PC-3 (cell line): ENCODE measurements at regions not wholly inside any gene's neighbourhood (a gene's known extent, or its start where the extent isn't known, plus 50 kb on each side); places are given as distances from the start of the nearest gene placed in this dataset.

ENCODE experiments used
- CTCF ChIP-seq: fragments of 300-600 bp; sonication (generic); conservative IDR thresholded peaks from 2 replicates; pipeline ENCODE4 v1.5.1; 2017; ENCODE audit warnings: antibody characterized with exemption, low read depth, mild to moderate bottlenecking, low read length
- EZH2phosphoT487 ChIP-seq: fragments of 300-600 bp; sonication (generic); IDR thresholded peaks from 2 replicates; pipeline ENCODE4 v1.6.1; 2018; ENCODE audit warnings: mild to moderate bottlenecking, antibody characterized with exemption, low read length, borderline replicate concordance

- TF ChIP-seq CTCF (no peak), EZH2phosphoT487 (no peak)
Measured at GRCh38 chr19:30620354-30620753, 248.2 kb downstream of the ZNF536 start.
